Right lobe of liver (tissue), 4 donors: ENCODE measurements at regions not wholly inside any gene's neighbourhood (a gene's known extent, or its start where the extent isn't known, plus 50 kb on each side); places are given as distances from the start of the nearest gene placed in this dataset.

Experiments
- POLR2A ChIP-seq: fragments of 450-650 bp; IDR thresholded peaks from one replicate; pipeline ENCODE4 v1.6.1; 2017; ENCODE audit warnings: antibody characterized with exemption, mild to moderate bottlenecking
- TF ChIP-seq, protein P1 (sequence below), 4 donors: fragments of 200-600 bp in 3 of 4; fragments of 450-650 bp in 1 of 4; IDR thresholded peaks; one replicate each; pipeline versions ENCODE4 v1.5.1 to v1.8.0; 2016 to 2022; ENCODE audit warnings: antibody characterized with exemption in 4 of 4, mild to moderate bottlenecking in 2 of 4
- donor health status: DM: no; HTN: no; CAD: no.
- donor health status: DM: no; HTN: no; CAD: no.
- donor health status: DM: no; HTN: yes; CAD: no.

DNA sequence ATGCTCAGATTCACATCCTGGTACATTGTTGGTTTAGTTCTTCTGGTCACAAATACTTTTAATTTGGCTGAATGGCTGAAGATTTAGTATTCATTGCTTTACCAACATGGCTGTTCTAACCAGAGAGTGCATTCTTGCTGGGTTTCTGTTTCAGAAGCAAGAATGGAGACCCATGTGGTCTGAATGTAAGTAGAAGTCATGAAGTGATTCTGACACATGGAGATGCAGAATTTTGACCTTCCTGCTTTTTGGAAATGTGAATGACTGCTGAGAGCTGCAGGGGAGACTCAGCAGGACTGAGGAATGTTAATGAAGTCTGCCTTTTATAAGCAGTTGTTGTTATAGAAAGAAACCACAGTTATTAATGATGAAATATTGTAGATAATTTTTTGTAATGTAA is 576.1 kb upstream of the MARCKS start:
- TF ChIP-seq, protein P1, sequence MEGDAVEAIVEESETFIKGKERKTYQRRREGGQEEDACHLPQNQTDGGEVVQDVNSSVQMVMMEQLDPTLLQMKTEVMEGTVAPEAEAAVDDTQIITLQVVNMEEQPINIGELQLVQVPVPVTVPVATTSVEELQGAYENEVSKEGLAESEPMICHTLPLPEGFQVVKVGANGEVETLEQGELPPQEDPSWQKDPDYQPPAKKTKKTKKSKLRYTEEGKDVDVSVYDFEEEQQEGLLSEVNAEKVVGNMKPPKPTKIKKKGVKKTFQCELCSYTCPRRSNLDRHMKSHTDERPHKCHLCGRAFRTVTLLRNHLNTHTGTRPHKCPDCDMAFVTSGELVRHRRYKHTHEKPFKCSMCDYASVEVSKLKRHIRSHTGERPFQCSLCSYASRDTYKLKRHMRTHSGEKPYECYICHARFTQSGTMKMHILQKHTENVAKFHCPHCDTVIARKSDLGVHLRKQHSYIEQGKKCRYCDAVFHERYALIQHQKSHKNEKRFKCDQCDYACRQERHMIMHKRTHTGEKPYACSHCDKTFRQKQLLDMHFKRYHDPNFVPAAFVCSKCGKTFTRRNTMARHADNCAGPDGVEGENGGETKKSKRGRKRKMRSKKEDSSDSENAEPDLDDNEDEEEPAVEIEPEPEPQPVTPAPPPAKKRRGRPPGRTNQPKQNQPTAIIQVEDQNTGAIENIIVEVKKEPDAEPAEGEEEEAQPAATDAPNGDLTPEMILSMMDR (IDR thresholded peaks at IDR 0.05) = no peak
- TF ChIP-seq POLR2A = no peak
